Stomach smooth muscle (tissue), 2 donors: ENCODE measurements at regions not wholly inside any gene's neighbourhood (a gene's known extent, or its start where the extent isn't known, plus 50 kb on each side); places are given as distances from the start of the nearest gene placed in this dataset.

ENCODE experiments used
- H3K27ac ChIP-seq: one replicate; pipeline ENCODE4 v1.7.0; 2013; ENCODE audit warnings: mild to moderate bottlenecking, low read length, inconsistent platforms
- H3K27me3 ChIP-seq, 2 donors: one replicate each; pipeline ENCODE4 v1.7.0; 2013; ENCODE audit warnings: low read length in 2 of 2; ENCODE audit not compliant: insufficient read depth in 2 of 2, control insufficient read depth in 1 of 2
- H3K36me3 ChIP-seq, 2 donors: one replicate each; pipeline ENCODE4 v1.7.0; 2013; ENCODE audit warnings: low read length in 2 of 2; ENCODE audit not compliant: control insufficient read depth in 2 of 2, insufficient read depth in 2 of 2
- H3K4me1 ChIP-seq: one replicate; pipeline ENCODE4 v1.7.0; 2013; ENCODE audit warnings: low read length; ENCODE audit not compliant: control insufficient read depth, insufficient read depth
- H3K4me3 ChIP-seq, 2 donors: one replicate each; pipeline ENCODE4 v1.7.0; 2013; ENCODE audit warnings: low read length in 2 of 2
- H3K9ac ChIP-seq, 2 donors: one replicate each; pipeline ENCODE4 v1.7.0; 2013; ENCODE audit warnings: low read length in 2 of 2, mild to moderate bottlenecking in 1 of 2
- H3K9me3 ChIP-seq, 2 donors: one replicate each; pipeline ENCODE4 v1.7.0; 2013; ENCODE audit warnings: low read length in 2 of 2; ENCODE audit not compliant: control insufficient read depth in 2 of 2
- donor health status: healthy.
- donor health status: Pancreatic carcinoma.

GRCh38 chr6:158920311-158920905 is 79.6 kb downstream of the RSPH3 start:
- Histone ChIP-seq H3K4me3 (no peak overlapping the region), H3K4me1 (no peaks in the 10 kb centered on the region), H3K36me3 (no peaks in the 10 kb centered on the region), H3K27ac (no peak overlapping the region), H3K9me3 (no peaks in the 10 kb centered on the region), H3K27me3 (no peaks in the 10 kb centered on the region), H3K9ac (no peak overlapping the region)

GRCh38 chr6:158919865-158920264 is 80.1 kb downstream of the RSPH3 start:
- no peak overlapping the region for H3K9ac ChIP-seq
- H3K9me3 ChIP-seq, result no peaks in the 10 kb centered on the region
- H3K27me3 ChIP-seq, result no peaks in the 10 kb centered on the region
- no peak overlapping the region for H3K4me3 ChIP-seq
- no peak overlapping the region for H3K27ac ChIP-seq
- no peaks in the 10 kb centered on the region for H3K36me3 ChIP-seq
- no peaks in the 10 kb centered on the region for H3K4me1 ChIP-seq

GRCh38 chr6:158916617-158917016 is 83.4 kb downstream of the RSPH3 start:
- Histone ChIP-seq H3K27ac (no peak overlapping the region), H3K36me3 (no peaks in the 10 kb centered on the region), H3K4me3 (no peak overlapping the region)

GRCh38 chr6:158914923-158915322 is 85.1 kb downstream of the RSPH3 start:
- Histone ChIP-seq H3K4me1 (no peaks in the 10 kb centered on the region), H3K27ac (no peak overlapping the region), H3K4me3 (no peak overlapping the region), H3K9ac (no peak overlapping the region), H3K9me3 (no peaks in the 10 kb centered on the region), H3K27me3 (no peaks in the 10 kb centered on the region), H3K36me3 (no peaks in the 10 kb centered on the region)

More at GRCh38 chr6:158916617-158917016, 83.4 kb downstream of the RSPH3 start:
- H3K9me3 ChIP-seq, result no peaks in the 10 kb centered on the region
- no peak overlapping the region for H3K9ac ChIP-seq
- H3K4me1 ChIP-seq, result no peaks in the 10 kb centered on the region
- no peaks in the 10 kb centered on the region for H3K27me3 ChIP-seq

GRCh38 chr6:158913580-158913979 is 86.4 kb downstream of the RSPH3 start:
- H3K9me3 ChIP-seq, result no peaks in the 10 kb centered on the region
- H3K27ac ChIP-seq, result no peak overlapping the region
- H3K4me1 ChIP-seq, result no peaks in the 10 kb centered on the region
- H3K36me3 ChIP-seq, result no peaks in the 10 kb centered on the region
- no peaks in the 10 kb centered on the region for H3K27me3 ChIP-seq
- no peak overlapping the region for H3K9ac ChIP-seq
- H3K4me3 ChIP-seq, result no peak overlapping the region

GRCh38 chr6:158912655-158913054 is 87.3 kb downstream of the RSPH3 start:
- H3K36me3 ChIP-seq, result no peaks in the 10 kb centered on the region
- no peak overlapping the region for H3K4me3 ChIP-seq
- no peaks in the 10 kb centered on the region for H3K27me3 ChIP-seq
- no peaks in the 10 kb centered on the region for H3K4me1 ChIP-seq
- no peak overlapping the region for H3K9ac ChIP-seq
- no peaks in the 10 kb centered on the region for H3K9me3 ChIP-seq
- H3K27ac ChIP-seq, result no peak overlapping the region

GRCh38 chr6:158911746-158912480 is 88.1 kb downstream of the RSPH3 start:
- Histone ChIP-seq H3K27ac (no peak overlapping the region), H3K36me3 (no peaks in the 10 kb centered on the region), H3K27me3 (no peaks in the 10 kb centered on the region), H3K4me3 (no peak overlapping the region), H3K9me3 (no peaks in the 10 kb centered on the region), H3K9ac (no peak overlapping the region), H3K4me1 (no peaks in the 10 kb centered on the region)

GRCh38 chr6:158910484-158911440 is 89.2 kb downstream of the RSPH3 start:
- no peaks in the 10 kb centered on the region for H3K4me1 ChIP-seq
- H3K27ac ChIP-seq, result no peak overlapping the region
- H3K4me3 ChIP-seq, result no peak overlapping the region
- H3K9me3 ChIP-seq, result peaks cover 0 to 5% of the 10 kb centered on the region in 2 donors
- H3K9ac ChIP-seq, result no peak overlapping the region
- no peaks in the 10 kb centered on the region for H3K27me3 ChIP-seq
- no peaks in the 10 kb centered on the region for H3K36me3 ChIP-seq

- Histone ChIP-seq H3K9me3 (peaks cover 0 to 10% of the 10 kb centered on the region in 2 donors), H3K4me1 (no peaks in the 10 kb centered on the region), H3K27me3 (no peaks in the 10 kb centered on the region), H3K36me3 (no peaks in the 10 kb centered on the region), H3K4me3 (no peak overlapping the region), H3K9ac (no peak overlapping the region), H3K27ac (no peak overlapping the region)
Observed at GRCh38 chr6:158909938-158910337, 90.1 kb downstream of the RSPH3 start.

- H3K27ac ChIP-seq, result no peak overlapping the region
- no peaks in the 10 kb centered on the region for H3K36me3 ChIP-seq
- no peak overlapping the region for H3K9ac ChIP-seq
- no peaks in the 10 kb centered on the region for H3K4me1 ChIP-seq
- H3K4me3 ChIP-seq, result no peak overlapping the region
- H3K9me3 ChIP-seq, result peaks cover 0 to 10% of the 10 kb centered on the region in 2 donors
- no peaks in the 10 kb centered on the region for H3K27me3 ChIP-seq
Observed at GRCh38 chr6:158908606-158909005, 89.4 kb upstream of the EZR start.
